ENCODE measurements at regions not wholly inside any gene's neighbourhood (a gene's known extent, or its start where the extent isn't known, plus 50 kb on each side); places are given as distances from the start of the nearest gene placed in this dataset.

- TF ChIP-seq CTCF (conservative IDR thresholded peaks at IDR 0.05; ENCODE audit: low read depth, low read length) (no peak), EZH2phosphoT487 (IDR thresholded peaks at IDR 0.05; ENCODE audit: borderline replicate concordance, low read length) (no peak), EZH2 (IDR thresholded peaks at IDR 0.05; ENCODE audit: low read length, unreplicated experiment) (no peak)
Observed at GRCh38 chr6:130671119-130671518, 156.1 kb upstream of the SMLR1 start.

Data from PC-3 (cell line).